Activated CD4-positive, CD25-positive, alpha-beta regulatory T cell treated with anti-CD3 and anti-CD28 coated beads, Interleukin-2, amount 50 U/mL, for 72 hours (primary cell): ENCODE measurements at regions not wholly inside any gene's neighbourhood (a gene's known extent, or its start where the extent isn't known, plus 50 kb on each side); places are given as distances from the start of the nearest gene placed in this dataset.

Experiments
- DNase-seq: peaks from one replicate; pipeline ENCODE4 v3.0.0; 2021

- DNase-seq, result no peak
These were observed 406.2 kb upstream of the RARB start for GRCh38 chr3:25021816-25022215.

GRCh38 chr3:25023876-25024275 is 404.2 kb upstream of the RARB start:
- DNase-seq, result no peak

GRCh38 chr3:25025236-25025635 is 402.8 kb upstream of the RARB start:
- DNase-seq, result no peak

GRCh38 chr3:25027650-25028049 is 400.4 kb upstream of the RARB start:
- DNase-seq, result no peak

GRCh38 chr3:25029820-25030219 is 398.2 kb upstream of the RARB start:
- DNase-seq, result no peak

- DNase-seq, result no peak
These were observed 395.7 kb upstream of the RARB start for GRCh38 chr3:25032344-25032743.

- DNase-seq, result no peak
These were observed 394.5 kb upstream of the RARB start for GRCh38 chr3:25033407-25034029.

- no peak for DNase-seq
These were observed 392.5 kb upstream of the RARB start for GRCh38 chr3:25035526-25035925.

- DNase-seq, result no peak
These were observed 391.4 kb upstream of the RARB start for GRCh38 chr3:25036633-25037032.

- DNase-seq, result no peak
These were observed 391.0 kb upstream of the RARB start for GRCh38 chr3:25037049-25037547.

GRCh38 chr3:25038271-25038670 is 389.8 kb upstream of the RARB start:
- no peak for DNase-seq

- no peak for DNase-seq
These were observed 389.1 kb upstream of the RARB start for GRCh38 chr3:25038922-25039321.

- no peak for DNase-seq
These were observed 387.3 kb upstream of the RARB start for GRCh38 chr3:25040748-25041147.

- no peak for DNase-seq
These were observed 386.0 kb upstream of the RARB start for GRCh38 chr3:25041871-25042584.

GRCh38 chr3:25043177-25043576 is 384.9 kb upstream of the RARB start:
- DNase-seq, result no peak

- DNase-seq, result no peak
These were observed 384.3 kb upstream of the RARB start for GRCh38 chr3:25043749-25044148.

GRCh38 chr3:25044762-25045710 is 383.0 kb upstream of the RARB start:
- DNase-seq, result no peak

- DNase-seq, result no peak
These were observed 380.9 kb upstream of the RARB start for GRCh38 chr3:25046911-25047771.

- DNase-seq, result no peak
These were observed 378.8 kb upstream of the RARB start for GRCh38 chr3:25049304-25049703.

- no peak for DNase-seq
These were observed 374.7 kb upstream of the RARB start for GRCh38 chr3:25053360-25053759.

- DNase-seq, result no peak
These were observed 371.9 kb upstream of the RARB start for GRCh38 chr3:25056036-25056755.
